H9 (cell line): ENCODE measurements at regions not wholly inside any gene's neighbourhood (a gene's known extent, or its start where the extent isn't known, plus 50 kb on each side); places are given as distances from the start of the nearest gene placed in this dataset.

Experiments used
- DNase-seq: peaks from one replicate; pipeline ENCODE4 v3.0.0-alpha.2; 2017
- H2AFZ ChIP-seq: one replicate; pipeline ENCODE4 v1.6.1; 2013; ENCODE audit warnings: mild to moderate bottlenecking, low read length, control low read depth, moderate library complexity
- H2AK5ac ChIP-seq: 2 replicates; pipeline ENCODE4 v1.6.1; 2013; ENCODE audit warnings: low read length, control low read depth, mixed read lengths; ENCODE audit not compliant: insufficient read length
- H2BK120ac ChIP-seq: one replicate; pipeline ENCODE4 v1.6.1; 2013; ENCODE audit warnings: low read depth, mild to moderate bottlenecking, low read length, control low read depth, inconsistent platforms; ENCODE audit not compliant: poor library complexity, severe bottlenecking
- H2BK12ac ChIP-seq: 2 replicates; pipeline ENCODE4 v1.6.1; 2013; ENCODE audit warnings: low read length, control low read depth, mixed read lengths, low read depth; ENCODE audit not compliant: insufficient read length
- H2BK15ac ChIP-seq: 2 replicates; pipeline ENCODE4 v1.6.1; 2013; ENCODE audit warnings: low read depth, low read length, control low read depth
- H2BK20ac ChIP-seq: one replicate; pipeline ENCODE4 v1.6.1; 2013; ENCODE audit warnings: low read depth, mild to moderate bottlenecking, low read length, control low read depth, inconsistent platforms; ENCODE audit not compliant: poor library complexity, severe bottlenecking
- H2BK5ac ChIP-seq: 2 replicates; pipeline ENCODE4 v1.6.1; 2013; ENCODE audit warnings: low read length, control low read depth, mixed read lengths; ENCODE audit not compliant: insufficient read length
- H3K14ac ChIP-seq: 2 replicates; pipeline ENCODE4 v1.6.1; 2013; ENCODE audit warnings: low read length, control low read depth; ENCODE audit not compliant: insufficient read depth
- H3K18ac ChIP-seq: 2 replicates; pipeline ENCODE4 v1.6.1; 2013; ENCODE audit warnings: low read depth, mild to moderate bottlenecking, mixed read lengths, low read length, control low read depth; ENCODE audit not compliant: insufficient read length
- H3K23ac ChIP-seq: 2 replicates; pipeline ENCODE4 v1.6.1; 2013; ENCODE audit warnings: low read length, control low read depth, mixed read lengths, low read depth; ENCODE audit not compliant: insufficient read length
- H3K23me2 ChIP-seq: 2 replicates; pipeline ENCODE4 v1.6.1; 2013; ENCODE audit warnings: low read depth, mild to moderate bottlenecking, mixed read lengths, low read length, control low read depth; ENCODE audit not compliant: insufficient read length, poor library complexity, severe bottlenecking
- H3K27ac ChIP-seq: 2 replicates; pipeline ENCODE4 v1.5.1; 2013; ENCODE audit warnings: low read length, control low read depth, mixed read lengths, low read depth; ENCODE audit not compliant: insufficient read length
- H3K27me3 ChIP-seq: 2 replicates; pipeline ENCODE4 v1.6.1; 2013; ENCODE audit warnings: low read length, control low read depth, inconsistent platforms; ENCODE audit not compliant: insufficient read depth
- H3K4ac ChIP-seq: 2 replicates; pipeline ENCODE4 v1.6.1; 2013; ENCODE audit warnings: low read depth, mild to moderate bottlenecking, control low read depth, inconsistent platforms, low read length, moderate library complexity
- H3K4me1 ChIP-seq: 2 replicates; pipeline ENCODE4 v1.6.1; 2013; ENCODE audit warnings: low read length, control low read depth, inconsistent platforms; ENCODE audit not compliant: insufficient read depth
- H3K4me2 ChIP-seq: 2 replicates; pipeline ENCODE4 v1.6.1; 2013; ENCODE audit warnings: low read length, control low read depth, mixed read lengths; ENCODE audit not compliant: insufficient read length, insufficient read depth
- H3K56ac ChIP-seq: 2 replicates; pipeline ENCODE4 v1.6.1; 2013; ENCODE audit warnings: low read depth, mild to moderate bottlenecking, mixed read lengths, low read length, control low read depth; ENCODE audit not compliant: insufficient read length
- H3K79me1 ChIP-seq: 2 replicates; pipeline ENCODE4 v1.6.1; 2013; ENCODE audit warnings: low read depth, mild to moderate bottlenecking, moderate library complexity, low read length, control low read depth, inconsistent platforms; ENCODE audit not compliant: insufficient read depth, poor library complexity, severe bottlenecking
- H3K79me2 ChIP-seq: 2 replicates; pipeline ENCODE4 v1.6.1; 2013; ENCODE audit warnings: low read length, control low read depth, inconsistent platforms; ENCODE audit not compliant: insufficient read depth
- H3K9ac ChIP-seq: 2 replicates; pipeline ENCODE4 v1.6.1; 2013; ENCODE audit warnings: low read length, control low read depth, mixed read lengths; ENCODE audit not compliant: insufficient read length; ENCODE audit errors: extremely low read depth
- H3K9me3 ChIP-seq: one replicate; pipeline ENCODE4 v1.6.1; 2013; ENCODE audit warnings: low read depth, low read length, inconsistent platforms; ENCODE audit not compliant: control insufficient read depth
- H3T11ph ChIP-seq: one replicate; pipeline ENCODE4 v1.6.1; 2013; ENCODE audit warnings: mild to moderate bottlenecking, low read length, control low read depth, inconsistent platforms
- H4K20me1 ChIP-seq: one replicate; pipeline ENCODE4 v1.6.1; 2013; ENCODE audit not compliant: control insufficient read depth, insufficient read length, insufficient read depth
- H4K5ac ChIP-seq: 2 replicates; pipeline ENCODE4 v1.6.1; 2013; ENCODE audit warnings: low read depth, mild to moderate bottlenecking, mixed read lengths, low read length, control low read depth; ENCODE audit not compliant: insufficient read length
- H4K8ac ChIP-seq: replicated peaks from 2 replicates; pipeline ENCODE4 v1.6.1; 2013; ENCODE audit warnings: low read length, control low read depth, mixed read lengths, low read depth; ENCODE audit not compliant: insufficient read length
- H4K91ac ChIP-seq: 2 replicates; pipeline ENCODE4 v1.6.1; 2013; ENCODE audit warnings: low read depth, mild to moderate bottlenecking, moderate library complexity, mixed read lengths, low read length, control low read depth; ENCODE audit not compliant: insufficient read length
- H3K27ac Mint-ChIP-seq, 3 experiments: 2 replicates in 2 of 3; 3 replicates in 1 of 3; pipeline ENCODE4 v1.8.0; 2020 to 2021; ENCODE audit warnings: mixed read lengths in 3 of 3, mild to moderate bottlenecking in 1 of 3, moderate library complexity in 1 of 3
- H3K27me3 Mint-ChIP-seq: 2 replicates; pipeline ENCODE4 v1.8.0; 2021; ENCODE audit warnings: low read depth, mild to moderate bottlenecking, moderate library complexity, mixed read lengths
- H3K36me3 Mint-ChIP-seq, 3 experiments: 2 replicates in 2 of 3; 3 replicates in 1 of 3; pipeline ENCODE4 v1.8.0; 2020 to 2021; ENCODE audit warnings: low read depth in 3 of 3, mixed read lengths in 3 of 3; ENCODE audit not compliant: insufficient read depth in 1 of 3
- H3K4me1 Mint-ChIP-seq, 2 experiments: 2 replicates each; pipeline ENCODE4 v1.8.0; 2020; ENCODE audit warnings: mixed read lengths in 2 of 2
- H3K4me3 Mint-ChIP-seq, 2 experiments: 2 replicates in 1 of 2; 3 replicates in 1 of 2; pipeline ENCODE4 v1.8.0; 2020 to 2021; ENCODE audit warnings: mild to moderate bottlenecking in 2 of 2, mixed read lengths in 2 of 2, moderate library complexity in 1 of 2
- H3K9me3 Mint-ChIP-seq, 2 experiments: 2 replicates in 1 of 2; 3 replicates in 1 of 2; pipeline ENCODE4 v1.8.0; 2020; ENCODE audit warnings: mild to moderate bottlenecking in 2 of 2, mixed read lengths in 2 of 2, moderate library complexity in 1 of 2
- CTCF ChIP-seq: fragments of 200-600 bp; sonication (generic); conservative IDR thresholded peaks from 3 replicates; pipeline ENCODE4 v1.8.0; 2021; ENCODE audit warnings: antibody characterized with exemption, mild to moderate bottlenecking
- WGBS: extraction: QIAGEN DNeasy Blood & Tissue Kit; methylation state at CpG from one replicate; pipeline ENCODE4 v1.1.7; 2013; ENCODE audit warnings: missing lambda C conversion rate, low lambda C conversion rate, mixed read lengths; ENCODE audit not compliant: insufficient read length; ENCODE audit errors: extremely low coverage; 5-methylcytosine and 5-hydroxymethylcytosine counted together

- H3K23me2 ChIP-seq: no peaks in the 10 kb centered on the region
- no peak for DNase-seq
- H3K4me1 ChIP-seq: no peaks in the 10 kb centered on the region
- no peak overlapping the region for H3K18ac ChIP-seq
- no peak overlapping the region for H3K4me3 Mint-ChIP-seq
- H3K23ac ChIP-seq: no peak overlapping the region
- no peak overlapping the region for H2BK15ac ChIP-seq
- no peak overlapping the region for H2BK20ac ChIP-seq
- H3K9me3 Mint-ChIP-seq: no peaks in the 10 kb centered on the region
- H3K27ac Mint-ChIP-seq: no peak overlapping the region
- no peaks in the 10 kb centered on the region for H4K20me1 ChIP-seq
- 0 out of 2 replicates have a peak, but pooled peaks cover 1% of the 10 kb centered on the region for H3K27me3 Mint-ChIP-seq
- H2BK12ac ChIP-seq: no peak overlapping the region
- H3K4me2 ChIP-seq: no peak overlapping the region
- H3K9me3 ChIP-seq: no peaks in the 10 kb centered on the region
- H2BK5ac ChIP-seq: no peak overlapping the region
- no peak overlapping the region for H2AFZ ChIP-seq
- no peaks in the 10 kb centered on the region for H3K79me1 ChIP-seq
- WGBS: no CpG with 5 or more reads among the region's 2 CpGs
- no peak overlapping the region for H3K14ac ChIP-seq
- no peak overlapping the region for H2BK120ac ChIP-seq
- no peak overlapping the region for H3K56ac ChIP-seq
- H3K4me1 Mint-ChIP-seq: peaks cover 2 to 11% of the 10 kb centered on the region in 2 experiments; a peak in 3 of 4 replicates
- no peak overlapping the region for H3K9ac ChIP-seq
- H3K4ac ChIP-seq: no peak overlapping the region
- no peaks in the 10 kb centered on the region for H3K36me3 Mint-ChIP-seq
- H4K91ac ChIP-seq: no peak overlapping the region
- no peak overlapping the region for H3K27ac ChIP-seq
- no peak overlapping the region for H4K8ac ChIP-seq
- H3K79me2 ChIP-seq: no peaks in the 10 kb centered on the region
- no peak for TF ChIP-seq CTCF
- H2AK5ac ChIP-seq: no peak overlapping the region
- H4K5ac ChIP-seq: no peak overlapping the region
- no peaks in the 10 kb centered on the region for H3K27me3 ChIP-seq
- no peak overlapping the region for H3T11ph ChIP-seq
These were observed 152.3 kb downstream of the SLC6A15 start for GRCh38 chr12:84760091-84760865.
